ENCODE measurements at regions not wholly inside any gene's neighbourhood (a gene's known extent, or its start where the extent isn't known, plus 50 kb on each side); places are given as distances from the start of the nearest gene placed in this dataset.

DNA sequence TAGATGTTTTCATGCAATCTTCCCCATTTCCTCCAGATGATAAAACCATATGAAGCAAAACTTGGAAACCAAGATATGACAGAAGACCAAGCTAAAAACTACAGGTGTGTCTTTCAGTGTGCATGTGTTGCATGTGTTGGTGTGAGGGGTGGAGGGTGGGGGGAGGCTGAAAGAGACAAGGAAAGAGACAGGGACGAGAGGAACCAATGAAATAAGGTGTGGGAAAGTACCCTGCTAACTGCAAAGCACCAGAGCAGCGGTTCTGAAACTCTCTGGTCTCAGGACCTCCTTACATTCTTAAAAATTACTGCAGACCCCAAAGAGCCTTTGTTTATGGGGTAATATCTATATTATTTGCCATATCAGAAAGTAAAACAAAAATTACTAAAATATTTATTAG lies 87.4 kb upstream of the HIVEP3 start:
- DNase-seq (ENCODE audit: low read depth): no peak
- no peak overlapping the region for H3K4me3 ChIP-seq (ENCODE audit: low read depth, low read length)
- TF ChIP-seq, protein P1, sequence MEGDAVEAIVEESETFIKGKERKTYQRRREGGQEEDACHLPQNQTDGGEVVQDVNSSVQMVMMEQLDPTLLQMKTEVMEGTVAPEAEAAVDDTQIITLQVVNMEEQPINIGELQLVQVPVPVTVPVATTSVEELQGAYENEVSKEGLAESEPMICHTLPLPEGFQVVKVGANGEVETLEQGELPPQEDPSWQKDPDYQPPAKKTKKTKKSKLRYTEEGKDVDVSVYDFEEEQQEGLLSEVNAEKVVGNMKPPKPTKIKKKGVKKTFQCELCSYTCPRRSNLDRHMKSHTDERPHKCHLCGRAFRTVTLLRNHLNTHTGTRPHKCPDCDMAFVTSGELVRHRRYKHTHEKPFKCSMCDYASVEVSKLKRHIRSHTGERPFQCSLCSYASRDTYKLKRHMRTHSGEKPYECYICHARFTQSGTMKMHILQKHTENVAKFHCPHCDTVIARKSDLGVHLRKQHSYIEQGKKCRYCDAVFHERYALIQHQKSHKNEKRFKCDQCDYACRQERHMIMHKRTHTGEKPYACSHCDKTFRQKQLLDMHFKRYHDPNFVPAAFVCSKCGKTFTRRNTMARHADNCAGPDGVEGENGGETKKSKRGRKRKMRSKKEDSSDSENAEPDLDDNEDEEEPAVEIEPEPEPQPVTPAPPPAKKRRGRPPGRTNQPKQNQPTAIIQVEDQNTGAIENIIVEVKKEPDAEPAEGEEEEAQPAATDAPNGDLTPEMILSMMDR (IDR thresholded peaks at IDR 0.05; ENCODE audit: low read depth, low read length, missing control alignments): no peak
- in situ Hi-C loops (cut with HindIII; ENCODE audit: low sequenced_read_pairs): no loop called here

DNA sequence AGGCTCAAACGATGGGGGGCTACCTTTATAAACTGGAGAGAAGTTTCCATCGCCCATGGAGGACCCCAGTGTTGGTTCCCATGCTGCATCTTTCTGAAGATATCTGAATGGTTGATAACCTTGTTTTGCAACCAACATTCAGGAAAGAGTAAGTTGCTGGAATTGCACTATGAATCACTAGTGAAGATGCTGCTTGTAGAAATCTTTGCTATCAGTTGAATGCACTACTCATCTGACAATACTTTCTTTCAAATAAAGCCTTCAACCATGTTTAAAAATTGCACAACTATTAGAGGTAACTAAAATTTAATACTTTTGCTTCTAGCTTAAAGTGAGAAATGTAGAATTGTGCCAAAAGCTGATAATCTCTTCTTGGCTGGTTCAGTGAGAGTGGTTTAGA lies 86.8 kb upstream of the HIVEP3 start:
- in situ Hi-C loops (cut with HindIII; ENCODE audit: low sequenced_read_pairs): no loop called here
- no peak for DNase-seq (ENCODE audit: low read depth)
- H3K4me3 ChIP-seq (ENCODE audit: low read depth, low read length): no peak overlapping the region
- TF ChIP-seq, protein P1 (IDR thresholded peaks at IDR 0.05; ENCODE audit: low read depth, low read length, missing control alignments): no peak

DNA sequence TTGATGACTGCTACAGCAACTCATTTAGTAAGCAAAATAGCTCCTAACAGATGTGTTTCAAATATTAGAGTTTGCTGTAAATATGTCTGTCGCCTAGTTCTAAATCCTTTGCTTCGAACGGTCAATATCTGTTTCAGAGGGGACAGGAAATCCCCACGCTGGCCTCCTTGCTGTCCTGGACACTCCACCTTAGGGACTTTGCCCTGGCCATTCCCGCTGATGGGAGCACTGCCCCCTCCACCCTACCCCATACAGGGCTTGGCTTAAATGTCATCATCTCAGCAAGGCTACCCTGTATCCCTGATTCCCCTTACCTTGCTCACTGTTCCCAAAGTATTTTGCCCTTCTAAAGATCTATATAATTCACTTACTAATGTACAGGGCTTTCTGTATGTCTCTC lies 86.1 kb upstream of the HIVEP3 start:
- no peak for DNase-seq (ENCODE audit: low read depth)
- TF ChIP-seq, protein P1 (IDR thresholded peaks at IDR 0.05; ENCODE audit: low read depth, low read length, missing control alignments): no peak
- H3K4me3 ChIP-seq (ENCODE audit: low read depth, low read length): no peak overlapping the region

DNA sequence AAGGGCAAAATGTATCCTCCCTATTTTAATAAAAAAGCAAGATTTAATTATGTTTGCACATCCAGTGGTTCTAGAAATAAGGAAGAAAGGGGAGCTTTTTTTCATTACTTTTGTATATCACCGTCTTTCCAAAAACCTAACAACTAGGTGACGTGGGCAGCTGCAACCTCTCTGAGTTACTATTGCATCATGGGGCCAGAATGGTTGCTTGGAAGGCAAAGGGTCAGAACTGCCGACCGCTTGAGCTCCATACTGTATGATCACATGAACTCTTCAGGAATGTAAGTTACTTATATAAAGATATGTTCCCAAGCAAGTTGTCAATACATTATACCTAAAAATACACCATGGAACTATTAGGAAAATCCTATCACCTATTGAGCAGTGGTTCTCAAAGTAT lies 85.6 kb upstream of the HIVEP3 start:
- H3K4me3 ChIP-seq (ENCODE audit: low read depth, low read length): no peak overlapping the region
- TF ChIP-seq, protein P1 (IDR thresholded peaks at IDR 0.05; ENCODE audit: low read depth, low read length, missing control alignments): no peak
- in situ Hi-C loops (cut with HindIII; ENCODE audit: low sequenced_read_pairs): no loop called here
- DNase-seq (ENCODE audit: low read depth): no peak

More for the DNA sequence above, 86.1 kb upstream of the HIVEP3 start:
- in situ Hi-C loops (cut with HindIII; ENCODE audit: low sequenced_read_pairs): no loop called here

DNA sequence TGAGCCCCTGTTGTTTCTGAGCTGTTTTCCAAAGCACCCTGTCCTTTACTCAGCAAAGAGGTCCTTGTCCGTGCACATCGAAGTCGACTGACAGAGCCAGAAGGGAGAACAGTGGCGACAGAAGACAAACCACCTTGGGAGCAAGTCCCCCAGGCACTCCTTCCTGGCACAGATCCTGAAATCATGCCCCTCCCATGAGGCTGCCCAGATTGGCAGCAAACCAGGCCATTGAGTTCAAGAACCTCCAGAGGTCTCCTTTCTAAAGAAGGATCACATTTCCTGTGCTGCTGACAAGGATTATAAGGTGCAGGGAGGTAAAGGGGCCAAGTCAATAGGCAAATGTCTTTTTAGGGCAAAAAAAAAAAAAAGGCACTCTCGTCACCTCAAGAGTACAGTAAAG lies 84.7 kb upstream of the HIVEP3 start:
- TF ChIP-seq, protein P1 (IDR thresholded peaks at IDR 0.05; ENCODE audit: low read depth, low read length, missing control alignments): no peak
- no peak overlapping the region for H3K4me3 ChIP-seq (ENCODE audit: low read depth, low read length)
- in situ Hi-C loops (cut with HindIII; ENCODE audit: low sequenced_read_pairs): no loop called here
- DNase-seq (ENCODE audit: low read depth): no peak

DNA sequence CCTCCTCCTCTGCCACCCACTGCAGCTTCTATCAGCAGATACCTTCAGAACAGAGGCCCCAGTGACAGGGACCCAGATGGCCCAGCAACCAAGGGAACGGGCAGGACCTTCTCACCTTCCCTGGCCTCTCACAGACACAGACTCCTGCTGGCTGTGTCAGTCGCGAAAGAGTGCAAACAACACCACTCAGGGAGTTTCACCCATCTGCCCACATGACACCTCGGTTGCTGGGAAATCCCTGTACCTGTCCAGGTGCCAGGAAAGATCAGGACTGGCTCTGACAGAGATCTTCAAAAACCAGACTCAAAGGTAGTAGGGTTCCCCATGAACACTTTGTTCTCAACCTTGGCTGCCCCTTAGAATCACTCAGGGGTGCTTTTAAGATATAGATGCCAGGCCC lies 83.5 kb upstream of the HIVEP3 start:
- TF ChIP-seq, protein P1 (IDR thresholded peaks at IDR 0.05; ENCODE audit: low read depth, low read length, missing control alignments): no peak
- in situ Hi-C loops (cut with HindIII; ENCODE audit: low sequenced_read_pairs): no loop called here
- no peak for DNase-seq (ENCODE audit: low read depth)
- no peak overlapping the region for H3K4me3 ChIP-seq (ENCODE audit: low read depth, low read length)

DNA sequence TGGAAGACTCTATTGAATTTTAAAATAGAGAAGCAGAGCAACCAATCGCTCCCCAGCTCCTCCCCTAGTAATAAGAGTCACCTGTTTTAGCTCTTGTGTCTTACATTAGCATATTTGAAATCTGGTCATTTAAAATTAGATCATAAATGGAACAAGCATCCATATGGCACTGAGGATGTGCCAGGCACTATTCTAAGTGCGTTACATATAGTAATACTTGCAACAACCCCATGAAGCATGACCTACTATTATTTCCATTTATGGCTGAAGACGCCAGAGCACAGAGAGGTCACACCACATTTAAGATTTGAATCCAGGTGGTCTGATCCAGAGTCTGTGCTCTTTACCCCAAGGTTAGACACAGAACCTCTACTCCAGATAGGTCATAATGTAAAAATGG lies 82.0 kb upstream of the HIVEP3 start:
- in situ Hi-C loops (cut with HindIII; ENCODE audit: low sequenced_read_pairs): no loop called here
- TF ChIP-seq, protein P1 (IDR thresholded peaks at IDR 0.05; ENCODE audit: low read depth, low read length, missing control alignments): no peak
- no peak overlapping the region for H3K4me3 ChIP-seq (ENCODE audit: low read depth, low read length)
- DNase-seq (ENCODE audit: low read depth): no peak
